Parathyroid adenoma (tissue), 2 donors: ENCODE measurements at regions not wholly inside any gene's neighbourhood (a gene's known extent, or its start where the extent isn't known, plus 50 kb on each side); places are given as distances from the start of the nearest gene placed in this dataset.

Source experiments
- H2AFZ ChIP-seq: fragments of 300-600 bp; sonication (generic); one replicate; pipeline ENCODE4 v1.7.0; 2017; ENCODE audit warnings: antibody characterized with exemption, mild to moderate bottlenecking
- H3K27ac ChIP-seq: fragments of 300-600 bp; sonication (generic); one replicate; pipeline ENCODE4 v1.7.0; 2017
- H3K27me3 ChIP-seq: fragments of 300-600 bp; sonication (generic); one replicate; pipeline ENCODE4 v1.7.0; 2017; ENCODE audit warnings: low read length; ENCODE audit not compliant: control insufficient read depth, insufficient read depth
- H3K36me3 ChIP-seq: fragments of 300-600 bp; sonication (generic); one replicate; pipeline ENCODE4 v1.7.0; 2017; ENCODE audit warnings: low read length; ENCODE audit not compliant: control insufficient read depth, insufficient read depth
- H3K4me1 ChIP-seq: fragments of 300-600 bp; sonication (generic); one replicate; pipeline ENCODE4 v1.7.0; 2017; ENCODE audit warnings: control low read depth
- H3K4me2 ChIP-seq: fragments of 300-600 bp; sonication (generic); one replicate; pipeline ENCODE4 v1.7.0; 2017; ENCODE audit warnings: low read length
- H3K4me3 ChIP-seq: fragments of 300-600 bp; sonication (generic); one replicate; pipeline ENCODE4 v1.7.0; 2017; ENCODE audit warnings: low read depth, low read length
- H3K79me2 ChIP-seq: fragments of 300-600 bp; sonication (generic); one replicate; pipeline ENCODE4 v1.7.0; 2017; ENCODE audit warnings: control low read depth
- H3K9ac ChIP-seq: fragments of 300-600 bp; sonication (generic); one replicate; pipeline ENCODE4 v1.7.0; 2017; ENCODE audit warnings: mild to moderate bottlenecking
- H3K9me3 ChIP-seq: fragments of 300-600 bp; sonication (generic); one replicate; pipeline ENCODE4 v1.7.0; 2017; ENCODE audit warnings: low read length; ENCODE audit not compliant: control insufficient read depth
- TF ChIP-seq, protein P1 (sequence below): fragments of 300-600 bp; sonication (generic); IDR thresholded peaks from one replicate; pipeline ENCODE4 v1.7.0; 2017; ENCODE audit warnings: antibody characterized with exemption, mild to moderate bottlenecking
- donor health status: primary hyperparathyroidism.

DNA sequence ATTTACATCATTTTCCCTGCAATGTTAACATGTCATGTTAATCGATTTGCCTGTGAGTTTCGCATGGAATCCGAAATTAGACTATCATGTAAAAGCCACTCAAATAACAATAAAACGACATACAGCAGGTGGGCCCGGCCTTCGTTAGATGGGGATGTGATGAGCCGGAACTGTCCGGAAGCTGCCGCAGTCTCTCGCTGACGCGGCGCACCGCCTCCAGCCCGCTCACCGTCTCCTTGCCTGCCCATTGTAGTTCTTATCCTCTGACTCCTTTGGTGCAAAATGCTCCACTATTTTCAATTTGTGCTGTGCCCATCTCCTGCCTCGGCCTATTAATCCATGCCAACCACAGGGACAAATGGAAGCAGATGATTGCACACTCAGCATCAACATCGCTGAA, 877.5 kb upstream of the TENM3 start:
- Histone ChIP-seq H3K36me3 (no peaks in the 10 kb centered on the region), H3K79me2 (no peaks in the 10 kb centered on the region), H3K4me3 (no peak overlapping the region), H3K4me2 (no peak overlapping the region), H3K27ac (no peak overlapping the region), H2AFZ (no peak overlapping the region), H3K9me3 (no peaks in the 10 kb centered on the region), H3K4me1 (no peaks in the 10 kb centered on the region), H3K27me3 (no peaks in the 10 kb centered on the region), H3K9ac (no peak overlapping the region)
- TF ChIP-seq, protein P1, sequence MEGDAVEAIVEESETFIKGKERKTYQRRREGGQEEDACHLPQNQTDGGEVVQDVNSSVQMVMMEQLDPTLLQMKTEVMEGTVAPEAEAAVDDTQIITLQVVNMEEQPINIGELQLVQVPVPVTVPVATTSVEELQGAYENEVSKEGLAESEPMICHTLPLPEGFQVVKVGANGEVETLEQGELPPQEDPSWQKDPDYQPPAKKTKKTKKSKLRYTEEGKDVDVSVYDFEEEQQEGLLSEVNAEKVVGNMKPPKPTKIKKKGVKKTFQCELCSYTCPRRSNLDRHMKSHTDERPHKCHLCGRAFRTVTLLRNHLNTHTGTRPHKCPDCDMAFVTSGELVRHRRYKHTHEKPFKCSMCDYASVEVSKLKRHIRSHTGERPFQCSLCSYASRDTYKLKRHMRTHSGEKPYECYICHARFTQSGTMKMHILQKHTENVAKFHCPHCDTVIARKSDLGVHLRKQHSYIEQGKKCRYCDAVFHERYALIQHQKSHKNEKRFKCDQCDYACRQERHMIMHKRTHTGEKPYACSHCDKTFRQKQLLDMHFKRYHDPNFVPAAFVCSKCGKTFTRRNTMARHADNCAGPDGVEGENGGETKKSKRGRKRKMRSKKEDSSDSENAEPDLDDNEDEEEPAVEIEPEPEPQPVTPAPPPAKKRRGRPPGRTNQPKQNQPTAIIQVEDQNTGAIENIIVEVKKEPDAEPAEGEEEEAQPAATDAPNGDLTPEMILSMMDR, result no peak

DNA sequence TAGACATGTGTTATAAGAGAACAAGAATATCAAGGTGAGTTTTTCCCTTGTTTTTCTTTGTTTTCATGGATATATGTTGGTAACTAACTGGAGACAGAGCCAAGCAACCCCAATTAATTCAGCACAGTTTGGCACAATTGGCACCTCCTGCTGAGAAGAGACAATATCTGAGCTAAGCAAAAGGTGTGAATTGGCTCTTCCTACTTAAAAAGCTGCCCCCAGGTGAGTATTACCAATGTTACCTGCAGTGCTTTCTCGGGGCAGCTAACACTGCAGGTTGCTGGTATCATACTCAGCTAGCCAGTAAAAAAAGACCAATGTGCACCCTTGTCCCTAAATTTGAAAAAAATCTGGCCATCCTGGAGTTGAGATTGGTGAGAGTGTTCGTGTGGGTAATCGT, 871.2 kb upstream of the TENM3 start:
- Histone ChIP-seq H3K9ac (no peak overlapping the region), H3K9me3 (no peaks in the 10 kb centered on the region), H3K27ac (no peak overlapping the region), H3K36me3 (no peaks in the 10 kb centered on the region), H2AFZ (no peak overlapping the region), H3K4me1 (no peaks in the 10 kb centered on the region), H3K4me3 (no peak overlapping the region), H3K4me2 (no peak overlapping the region), H3K27me3 (no peaks in the 10 kb centered on the region), H3K79me2 (no peaks in the 10 kb centered on the region)
- TF ChIP-seq, protein P1, result no peak

DNA sequence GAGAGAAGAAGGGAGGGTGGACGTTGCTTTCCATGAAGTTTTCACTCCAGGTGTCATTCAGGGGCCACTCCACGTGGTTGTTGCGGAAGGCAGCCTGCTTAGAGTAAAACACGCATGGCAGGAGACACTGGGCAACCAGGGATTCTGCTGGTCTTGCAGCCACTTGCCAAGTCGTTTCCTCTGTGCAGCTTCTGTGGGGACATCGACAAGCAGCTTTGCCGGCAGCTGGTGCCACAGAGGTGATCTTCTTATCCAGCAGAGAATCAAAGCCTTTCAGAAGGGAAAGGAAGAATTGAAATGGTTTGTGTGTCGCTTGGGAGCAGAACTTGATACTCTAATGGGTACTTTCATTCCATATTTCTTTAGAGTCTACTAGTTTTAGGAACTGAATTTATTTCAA, 867.1 kb upstream of the TENM3 start:
- no peak overlapping the region for H3K4me3 ChIP-seq

DNA sequence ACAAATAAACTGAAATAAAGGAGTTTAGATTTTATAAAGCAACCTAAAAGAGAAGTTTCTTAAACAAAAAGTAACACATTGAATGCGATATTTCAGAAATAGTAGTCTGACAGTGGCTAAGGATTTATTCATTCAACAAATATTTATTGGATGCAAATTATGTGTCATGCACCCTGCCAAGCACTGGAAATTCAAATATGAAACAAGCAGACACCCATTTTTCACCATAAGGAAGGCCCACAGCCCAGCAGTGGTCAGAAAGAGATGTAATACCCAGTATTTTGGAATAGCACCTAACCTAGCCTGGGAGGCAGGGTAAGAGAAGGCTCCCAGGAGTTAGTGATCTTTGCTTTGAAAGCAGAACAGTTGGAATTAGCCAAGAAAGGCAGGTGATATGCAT, 855.1 kb upstream of the TENM3 start:
- H2AFZ ChIP-seq, result no peak overlapping the region
- no peak overlapping the region for H3K4me3 ChIP-seq
- H3K79me2 ChIP-seq, result no peaks in the 10 kb centered on the region
- TF ChIP-seq, protein P1, result no peak
- H3K9me3 ChIP-seq, result no peaks in the 10 kb centered on the region
- H3K4me1 ChIP-seq, result no peaks in the 10 kb centered on the region
- H3K4me2 ChIP-seq, result no peak overlapping the region
- H3K36me3 ChIP-seq, result no peaks in the 10 kb centered on the region
- no peaks in the 10 kb centered on the region for H3K27me3 ChIP-seq
- H3K9ac ChIP-seq, result no peak overlapping the region
- H3K27ac ChIP-seq, result no peak overlapping the region

More for the DNA sequence above, 867.1 kb upstream of the TENM3 start:
- Histone ChIP-seq H3K27ac (no peak overlapping the region), H3K9me3 (no peaks in the 10 kb centered on the region), H3K9ac (no peak overlapping the region), H3K27me3 (no peaks in the 10 kb centered on the region), H3K36me3 (no peaks in the 10 kb centered on the region), H3K79me2 (no peaks in the 10 kb centered on the region), H3K4me2 (no peak overlapping the region), H2AFZ (no peak overlapping the region), H3K4me1 (no peaks in the 10 kb centered on the region)
- TF ChIP-seq, protein P1, result no peak

DNA sequence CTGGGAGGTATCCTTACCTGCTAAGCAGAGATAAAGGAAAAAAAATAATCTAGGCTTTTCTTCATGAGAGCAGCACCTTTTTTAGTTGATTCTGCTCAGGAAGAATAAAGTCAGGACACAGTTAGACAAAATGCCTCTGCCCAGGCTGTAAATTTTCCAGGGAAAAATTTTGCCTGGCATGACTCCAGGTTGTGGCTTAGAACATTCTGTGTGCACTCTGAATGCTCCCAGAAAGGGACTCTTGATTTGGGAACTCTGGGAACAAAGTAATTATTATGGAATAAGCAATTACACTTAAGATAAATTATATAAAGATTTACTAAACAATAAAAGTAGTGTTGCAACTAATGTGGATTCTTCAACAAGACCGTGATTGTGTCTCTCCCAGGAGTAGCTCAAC, 826.2 kb upstream of the TENM3 start:
- H3K79me2 ChIP-seq, result no peaks in the 10 kb centered on the region
- no peaks in the 10 kb centered on the region for H3K4me1 ChIP-seq
- no peaks in the 10 kb centered on the region for H3K36me3 ChIP-seq
- no peak overlapping the region for H3K9ac ChIP-seq
- no peaks in the 10 kb centered on the region for H3K27me3 ChIP-seq
- H3K27ac ChIP-seq, result no peak overlapping the region
- TF ChIP-seq, protein P1, result no peak
- no peak overlapping the region for H3K4me3 ChIP-seq
- H2AFZ ChIP-seq, result no peak overlapping the region
- no peaks in the 10 kb centered on the region for H3K9me3 ChIP-seq
- H3K4me2 ChIP-seq, result no peak overlapping the region
